SK-N-SH (cell line): ENCODE measurements at regions not wholly inside any gene's neighbourhood (a gene's known extent, or its start where the extent isn't known, plus 50 kb on each side); places are given as distances from the start of the nearest gene placed in this dataset.

Experiments
- CTCF ChIA-PET: fragments of 300-600, 350-600 bp; formaldehyde crosslinking; extraction: SDS; loops from one replicate; lab custom pipeline; 2021; lab: Yijun Ruan, JAX
- POLR2A ChIA-PET: fragments of 350-600 bp; sonication (Branson Sonifier 250); formaldehyde crosslinking; extraction: SDS; loops from one replicate; lab custom pipeline; 2020; ENCODE audit warnings: antibody characterized with exemption, inconsistent platforms; lab: Yijun Ruan, JAX
- DNase-seq: peaks from one replicate; pipeline ENCODE4 v3.0.0; 2012
- H2AFZ ChIP-seq: fragments of 200-600 bp; sonication (generic); 2 replicates; pipeline ENCODE4 v1.8.1; 2016; ENCODE audit warnings: antibody characterized with exemption, mild to moderate bottlenecking, low read depth
- H3F3A ChIP-seq: fragments of 200-600 bp; sonication (generic); replicated peaks from 2 replicates; pipeline ENCODE3; 2016; ENCODE audit warnings: antibody characterized with exemption, mild to moderate bottlenecking; ENCODE audit not compliant: insufficient read depth
- H3K27ac ChIP-seq, 2 experiments: fragments of 200-500 bp in 1 of 2; fragments of 200-600 bp in 1 of 2; sonication (Bioruptor generic) in 1 of 2; sonication (generic), shearing (Covaris generic) in 1 of 2; 2 replicates each; pipeline versions ENCODE4 v1.5.1 to v1.6.1; 2014 to 2016; ENCODE audit warnings: low read depth in 2 of 2, inconsistent platforms in 1 of 2, low read length in 1 of 2, mild to moderate bottlenecking in 1 of 2, mixed read lengths in 1 of 2
- H3K27me3 ChIP-seq: fragments of 200-600 bp; sonication (generic), shearing (Covaris generic); 2 replicates; pipeline ENCODE4 v1.6.1; 2016; ENCODE audit warnings: mixed run types; ENCODE audit not compliant: insufficient read depth
- H3K36me3 ChIP-seq, 2 experiments: fragments of 200-500 bp in 1 of 2; fragments of 200-600 bp in 1 of 2; sonication (Bioruptor generic) in 1 of 2; sonication (generic) in 1 of 2; replicated peaks in 1 of 2; 2 replicates each; pipeline versions ENCODE3 to v1.5.1; 2014 to 2016; ENCODE audit warnings: low read length in 1 of 2, mild to moderate bottlenecking in 1 of 2; ENCODE audit not compliant: insufficient read depth in 2 of 2, control insufficient read depth in 1 of 2
- H3K4me1 ChIP-seq, 2 experiments: fragments of 200-500 bp in 1 of 2; fragments of 200-600 bp in 1 of 2; sonication (Bioruptor generic) in 1 of 2; sonication (generic), shearing (Covaris generic) in 1 of 2; 2 replicates each; pipeline versions ENCODE4 v1.5.1 to v1.6.1; 2014 to 2016; ENCODE audit warnings: low read depth in 1 of 2, low read length in 1 of 2, mixed run types in 1 of 2; ENCODE audit not compliant: insufficient read depth in 2 of 2, control insufficient read depth in 1 of 2
- H3K4me2 ChIP-seq: fragments of 200-600 bp; sonication (generic), shearing (Covaris generic); 2 replicates; pipeline ENCODE4 v1.6.1; 2017; ENCODE audit warnings: mixed run types
- H3K4me3 ChIP-seq, 2 experiments: fragments of 200-500 bp in 1 of 2; fragments of 200-600 bp in 1 of 2; sonication (Bioruptor generic) in 1 of 2; sonication (generic), shearing (Covaris generic) in 1 of 2; 2 replicates each; pipeline versions ENCODE4 v1.5.1 to v1.8.1; 2014 to 2016; ENCODE audit warnings: low read depth in 2 of 2, inconsistent platforms in 1 of 2, low read length in 1 of 2, mild to moderate bottlenecking in 1 of 2, mixed read lengths in 1 of 2, moderate library complexity in 1 of 2
- H3K79me2 ChIP-seq: fragments of 200-600 bp; sonication (generic); 2 replicates; pipeline ENCODE4 v1.8.1; 2017; ENCODE audit warnings: mild to moderate bottlenecking; ENCODE audit not compliant: insufficient read depth
- H3K9ac ChIP-seq: fragments of 200-600 bp; sonication (generic); 2 replicates; pipeline ENCODE4 v1.6.1; 2017; ENCODE audit warnings: mixed run types
- H3K9me2 ChIP-seq: fragments of 200-600 bp; sonication (generic); 2 replicates; pipeline ENCODE4 v1.6.1; 2017; ENCODE audit warnings: mixed run types
- H3K9me3 ChIP-seq: fragments of 200-600 bp; sonication (generic); 2 replicates; pipeline ENCODE4 v1.6.1; 2017; ENCODE audit warnings: mixed run types, mild to moderate bottlenecking, moderate library complexity
- H4K20me1 ChIP-seq: fragments of 200-600 bp; sonication (generic); 2 replicates; pipeline ENCODE4 v1.6.1; 2017; ENCODE audit warnings: mild to moderate bottlenecking, mixed run types; ENCODE audit not compliant: insufficient read depth
- CTCF ChIP-seq: fragments of 200-600 bp; sonication (generic); IDR thresholded peaks from 2 replicates; pipeline ENCODE4 v1.6.1; 2017; ENCODE audit warnings: antibody characterized with exemption, mild to moderate bottlenecking, moderate library complexity
- EP300 ChIP-seq, 2 experiments: IDR thresholded peaks; 2 replicates each; pipeline versions ENCODE4 v1.4.0 to v1.6.1; 2012; ENCODE audit warnings: borderline replicate concordance in 1 of 2, low read depth in 1 of 2, low read length in 1 of 2
- EZH2phosphoT487 ChIP-seq: fragments of 200-600 bp; sonication (generic); IDR thresholded peaks from 2 replicates; pipeline ENCODE4 v1.6.1; 2017; ENCODE audit warnings: low read depth, mixed run types, mild to moderate bottlenecking, antibody characterized with exemption, moderate library complexity, borderline replicate concordance
- FOXM1 ChIP-seq: IDR thresholded peaks from 2 replicates; pipeline ENCODE4 v1.4.0; 2012; ENCODE audit warnings: low read depth, mild to moderate bottlenecking
- GABPA ChIP-seq: IDR thresholded peaks from 2 replicates; pipeline ENCODE4 v1.4.0; 2012; ENCODE audit warnings: low read depth, mild to moderate bottlenecking
- JUND ChIP-seq: IDR thresholded peaks from 2 replicates; pipeline ENCODE4 v1.4.0; 2012
- NRF1 ChIP-seq: IDR thresholded peaks from 2 replicates; pipeline ENCODE4 v1.6.1; 2012; ENCODE audit warnings: low read depth, mild to moderate bottlenecking, low read length
- PBX3 ChIP-seq: IDR thresholded peaks from 2 replicates; pipeline ENCODE4; 2012
- POLR2AphosphoS5 ChIP-seq: IDR thresholded peaks from 2 replicates; pipeline ENCODE4 v1.6.1; 2012; ENCODE audit warnings: low read depth, low read length
- SIN3A ChIP-seq: IDR thresholded peaks from 2 replicates; pipeline ENCODE4 v1.6.1; 2012; ENCODE audit warnings: low read depth, mild to moderate bottlenecking, low read length, moderate library complexity, borderline replicate concordance
- SMC3 ChIP-seq: IDR thresholded peaks from 2 replicates; pipeline ENCODE4 v1.6.1; 2012; ENCODE audit warnings: low read depth, low read length, improper control_type of control experiment
- TAF1 ChIP-seq: IDR thresholded peaks from 2 replicates; pipeline ENCODE4 v1.6.1; 2012; ENCODE audit warnings: low read depth, mild to moderate bottlenecking, low read length, moderate library complexity, borderline replicate concordance
- WGBS: methylation state at CpG from one replicate; pipeline ENCODE4 v1.1.6; 2017; ENCODE audit warnings: low lambda C conversion rate; 5-methylcytosine and 5-hydroxymethylcytosine counted together
- TF ChIP-seq, protein P1 (sequence below): fragments of 150-350 bp; IDR thresholded peaks from 2 replicates; pipeline ENCODE4 v1.6.1; 2016; ENCODE audit warnings: mild to moderate bottlenecking, low read depth, low read length
- TF ChIP-seq, protein P2 (sequence below): IDR thresholded peaks from 2 replicates; pipeline ENCODE4 v1.4.0; 2012; ENCODE audit warnings: low read depth, borderline replicate concordance
- TF ChIP-seq, protein P3 (sequence below): fragments of 150-350 bp; IDR thresholded peaks from 2 replicates; pipeline ENCODE4 v1.6.1; 2017; ENCODE audit warnings: antibody characterized with exemption, low read length, low read depth, borderline replicate concordance

DNA sequence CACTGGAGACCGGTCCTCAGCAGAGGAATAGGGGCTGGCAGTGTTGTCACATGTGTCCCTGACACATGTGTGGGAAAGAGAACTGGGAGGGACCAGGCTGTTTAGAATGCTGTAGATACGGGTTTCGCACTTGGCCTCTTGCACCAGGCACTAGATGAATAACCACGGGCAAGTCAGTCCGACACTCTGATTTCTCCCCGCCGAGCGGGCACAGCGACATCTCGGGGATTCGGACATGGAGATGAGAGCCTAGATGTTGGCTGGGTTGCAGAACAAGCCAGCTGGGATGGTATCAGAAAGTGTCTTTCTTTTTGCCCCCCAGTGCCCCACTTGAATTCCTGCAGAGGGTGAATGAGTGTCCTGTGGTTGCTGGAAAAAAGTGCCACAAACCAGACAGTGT, 80.6 kb upstream of the SLC22A11 start:
- H3K4me1 ChIP-seq = no peaks in the 10 kb centered on the region; a peak in 1 of 4 replicates
- no peak for TF ChIP-seq TAF1
- TF ChIP-seq, protein P1, sequence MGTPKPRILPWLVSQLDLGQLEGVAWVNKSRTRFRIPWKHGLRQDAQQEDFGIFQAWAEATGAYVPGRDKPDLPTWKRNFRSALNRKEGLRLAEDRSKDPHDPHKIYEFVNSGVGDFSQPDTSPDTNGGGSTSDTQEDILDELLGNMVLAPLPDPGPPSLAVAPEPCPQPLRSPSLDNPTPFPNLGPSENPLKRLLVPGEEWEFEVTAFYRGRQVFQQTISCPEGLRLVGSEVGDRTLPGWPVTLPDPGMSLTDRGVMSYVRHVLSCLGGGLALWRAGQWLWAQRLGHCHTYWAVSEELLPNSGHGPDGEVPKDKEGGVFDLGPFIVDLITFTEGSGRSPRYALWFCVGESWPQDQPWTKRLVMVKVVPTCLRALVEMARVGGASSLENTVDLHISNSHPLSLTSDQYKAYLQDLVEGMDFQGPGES = no peak
- no peak for TF ChIP-seq NRF1
- no peak for TF ChIP-seq GABPA
- TF ChIP-seq, protein P2, sequence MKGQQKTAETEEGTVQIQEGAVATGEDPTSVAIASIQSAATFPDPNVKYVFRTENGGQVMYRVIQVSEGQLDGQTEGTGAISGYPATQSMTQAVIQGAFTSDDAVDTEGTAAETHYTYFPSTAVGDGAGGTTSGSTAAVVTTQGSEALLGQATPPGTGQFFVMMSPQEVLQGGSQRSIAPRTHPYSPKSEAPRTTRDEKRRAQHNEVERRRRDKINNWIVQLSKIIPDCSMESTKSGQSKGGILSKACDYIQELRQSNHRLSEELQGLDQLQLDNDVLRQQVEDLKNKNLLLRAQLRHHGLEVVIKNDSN = no peak
- no peak for TF ChIP-seq PBX3
- TF ChIP-seq CTCF = no peak
- TF ChIP-seq, protein P3, sequence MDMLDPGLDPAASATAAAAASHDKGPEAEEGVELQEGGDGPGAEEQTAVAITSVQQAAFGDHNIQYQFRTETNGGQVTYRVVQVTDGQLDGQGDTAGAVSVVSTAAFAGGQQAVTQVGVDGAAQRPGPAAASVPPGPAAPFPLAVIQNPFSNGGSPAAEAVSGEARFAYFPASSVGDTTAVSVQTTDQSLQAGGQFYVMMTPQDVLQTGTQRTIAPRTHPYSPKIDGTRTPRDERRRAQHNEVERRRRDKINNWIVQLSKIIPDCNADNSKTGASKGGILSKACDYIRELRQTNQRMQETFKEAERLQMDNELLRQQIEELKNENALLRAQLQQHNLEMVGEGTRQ = no peak
- TF ChIP-seq FOXM1 = no peak
- no peak for TF ChIP-seq JUND
- TF ChIP-seq EZH2phosphoT487 = no peak
- TF ChIP-seq POLR2AphosphoS5 = no peak
- no peak for TF ChIP-seq SIN3A
- TF ChIP-seq SMC3 = no peak
- no peak for TF ChIP-seq EP300 (IDR thresholded peaks at IDR 0.05; ENCODE audit: borderline replicate concordance in 1 of 2, low read depth in 1 of 2, low read length in 1 of 2)
- no peaks in the 10 kb centered on the region for H4K20me1 ChIP-seq
- ChIA-PET CTCF (no interaction called here), POLR2A (no interaction called here)
- H3K4me3 ChIP-seq = no peak overlapping the region
- H3K27me3 ChIP-seq = peaks cover 18% of the 10 kb centered on the region; the same call in 1 of the 2 replicates
- H2AFZ ChIP-seq = no peak overlapping the region
- no peaks in the 10 kb centered on the region for H3K9me3 ChIP-seq
- 72% methylated on average over 11 of the region's 11 CpGs for WGBS
- H3K36me3 ChIP-seq = no peaks in the 10 kb centered on the region
- no peak overlapping the region for H3K4me2 ChIP-seq
- no peak for DNase-seq
- H3K9ac ChIP-seq = no peak overlapping the region
- H3K9me2 ChIP-seq = no peaks in the 10 kb centered on the region
- no peaks in the 10 kb centered on the region for H3K79me2 ChIP-seq
- H3K27ac ChIP-seq = no peak overlapping the region
- H3F3A ChIP-seq = no peaks in the 10 kb centered on the region
